Stimulated activated naive CD8-positive, alpha-beta T cell treated with anti-CD3 and anti-CD28 coated beads, Interleukin-15, Interleukin-2, amounts not matched to agents 100 ng/mL and 50 ng/mL, for 24 hours (primary cell): ENCODE measurements at regions not wholly inside any gene's neighbourhood (a gene's known extent, or its start where the extent isn't known, plus 50 kb on each side); places are given as distances from the start of the nearest gene placed in this dataset.
"Not testable (repeated sequence)": the region's sequence is repeated elsewhere in the genome, so short reads cannot be mapped to it uniquely, and the experiment has no call there.

Experiments used
- H3K27ac Mint-ChIP-seq: one replicate; pipeline ENCODE4 v1.8.0; 2021; ENCODE audit warnings: mild to moderate bottlenecking, mixed read lengths
- H3K27me3 Mint-ChIP-seq: one replicate; pipeline ENCODE4 v1.8.0; 2021; ENCODE audit warnings: mixed read lengths
- H3K36me3 Mint-ChIP-seq: one replicate; pipeline ENCODE4 v1.8.0; 2021; ENCODE audit warnings: low read depth, mixed read lengths
- H3K4me1 Mint-ChIP-seq: one replicate; pipeline ENCODE4 v1.8.0; 2021; ENCODE audit warnings: low read depth, mixed read lengths
- H3K4me3 Mint-ChIP-seq: one replicate; pipeline ENCODE4 v1.8.0; 2021; ENCODE audit warnings: mild to moderate bottlenecking, mixed read lengths
- H3K9me3 Mint-ChIP-seq: one replicate; pipeline ENCODE4 v1.8.0; 2021; ENCODE audit warnings: mixed read lengths

DNA sequence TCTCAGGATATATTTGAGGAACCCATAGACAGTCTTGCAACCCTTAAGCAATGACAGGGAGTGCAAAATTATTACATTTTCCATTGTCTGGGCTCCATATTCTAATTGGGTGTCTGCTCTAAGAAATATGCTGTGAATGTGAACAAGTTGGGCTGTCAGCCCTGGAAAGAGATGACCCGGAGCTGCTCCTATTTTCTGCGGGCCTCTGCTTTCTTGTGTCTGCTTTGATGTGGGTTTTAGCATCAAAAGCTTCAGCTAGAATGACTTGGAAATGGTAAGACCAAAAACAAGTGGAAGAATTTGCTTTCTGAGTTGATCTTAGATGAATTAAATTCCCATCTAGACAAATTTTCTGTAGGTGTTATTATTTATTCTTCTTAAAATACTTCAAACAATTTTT lies 343.6 kb upstream of the IGFBP3 start:
- Mint-ChIP-seq H3K27ac (no peak overlapping the region), H3K4me1 (no peaks in the 10 kb centered on the region), H3K27me3 (no peaks in the 10 kb centered on the region), H3K36me3 (no peaks in the 10 kb centered on the region), H3K4me3 (no peak overlapping the region), H3K9me3 (peaks cover 21% of the 10 kb centered on the region)

DNA sequence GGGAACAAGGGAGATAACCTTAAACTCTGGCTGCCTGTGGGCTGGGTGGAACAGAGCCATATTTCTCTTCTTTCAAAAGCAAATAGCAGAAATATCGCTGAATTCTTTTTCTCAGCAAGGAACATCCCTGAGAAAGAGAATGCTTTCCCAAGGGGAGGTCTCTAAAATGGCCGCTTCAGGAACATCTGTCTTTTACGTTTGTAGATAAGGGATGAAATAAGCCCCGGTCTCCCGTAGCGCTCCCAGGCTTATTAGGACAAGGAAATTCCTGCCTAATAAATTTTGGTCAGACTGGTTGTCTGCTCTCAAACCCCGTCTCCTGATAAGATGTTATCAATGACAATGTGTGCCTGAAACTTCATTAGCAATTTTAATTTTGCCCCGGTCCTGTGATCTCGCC lies 340.6 kb upstream of the IGFBP3 start:
- H3K36me3 Mint-ChIP-seq, H3K4me3 Mint-ChIP-seq, H3K27me3 Mint-ChIP-seq, H3K4me1 Mint-ChIP-seq, H3K27ac Mint-ChIP-seq: not testable (repeated sequence)
- peaks cover 33% of the 10 kb centered on the region for H3K9me3 Mint-ChIP-seq

DNA sequence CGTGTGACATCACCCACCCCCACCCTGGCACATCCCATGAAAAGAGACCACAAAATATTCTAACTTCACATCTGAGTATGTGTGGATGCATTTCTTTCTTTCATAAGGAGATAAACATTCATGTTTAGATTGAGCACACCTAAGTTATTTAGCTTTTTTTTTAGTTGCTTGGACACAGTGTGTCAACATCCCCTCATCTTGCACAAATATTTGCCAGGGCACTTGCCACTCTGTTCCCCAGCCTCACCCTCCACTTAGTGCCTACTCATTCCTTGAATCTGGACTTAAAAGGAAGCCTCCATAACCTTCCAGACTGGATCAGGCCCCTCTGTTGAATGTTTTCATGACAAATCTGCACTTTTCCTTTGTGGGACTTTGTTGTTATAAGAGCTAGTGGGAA lies 338.9 kb upstream of the IGFBP3 start:
- Mint-ChIP-seq H3K4me1 (no peaks in the 10 kb centered on the region), H3K27ac (no peak overlapping the region), H3K27me3 (no peaks in the 10 kb centered on the region), H3K36me3 (no peaks in the 10 kb centered on the region), H3K4me3 (no peak overlapping the region), H3K9me3 (peaks cover 33% of the 10 kb centered on the region)

DNA sequence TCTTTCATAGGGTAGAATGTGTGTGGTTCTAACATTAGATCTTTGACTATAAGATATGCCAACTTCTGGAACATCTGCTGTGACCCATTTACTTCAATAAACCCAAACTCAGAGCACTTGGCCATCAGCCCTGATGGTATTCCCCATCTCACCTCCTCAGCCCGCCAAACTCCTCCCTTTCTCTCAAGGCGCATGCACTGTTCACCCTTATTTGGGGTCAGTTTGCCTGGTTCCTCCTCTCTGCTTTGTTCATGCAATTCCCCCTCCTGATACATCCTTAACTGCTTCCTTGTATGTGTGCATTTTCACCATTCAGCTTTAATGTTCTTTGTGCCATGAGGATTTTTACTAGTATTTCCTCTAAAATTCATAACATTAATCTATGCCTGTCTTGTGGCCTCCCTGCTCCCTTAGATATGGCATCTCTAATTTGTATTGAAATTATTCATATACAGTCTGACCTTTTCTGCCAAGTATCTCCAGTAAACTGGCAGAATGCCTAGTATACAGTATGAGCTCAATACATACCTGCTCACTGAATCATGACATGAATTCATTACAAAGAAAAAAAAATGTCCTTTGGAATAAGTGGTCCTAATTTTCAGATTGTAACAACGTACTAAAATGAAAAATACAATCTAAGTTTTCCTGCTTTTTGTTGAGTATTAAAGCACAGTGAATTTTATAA lies 336.8 kb upstream of the IGFBP3 start:
- Mint-ChIP-seq H3K27me3 (no peaks in the 10 kb centered on the region), H3K36me3 (no peaks in the 10 kb centered on the region), H3K4me3 (no peak overlapping the region), H3K27ac (no peak overlapping the region), H3K9me3 (peaks cover 43% of the 10 kb centered on the region), H3K4me1 (no peaks in the 10 kb centered on the region)

DNA sequence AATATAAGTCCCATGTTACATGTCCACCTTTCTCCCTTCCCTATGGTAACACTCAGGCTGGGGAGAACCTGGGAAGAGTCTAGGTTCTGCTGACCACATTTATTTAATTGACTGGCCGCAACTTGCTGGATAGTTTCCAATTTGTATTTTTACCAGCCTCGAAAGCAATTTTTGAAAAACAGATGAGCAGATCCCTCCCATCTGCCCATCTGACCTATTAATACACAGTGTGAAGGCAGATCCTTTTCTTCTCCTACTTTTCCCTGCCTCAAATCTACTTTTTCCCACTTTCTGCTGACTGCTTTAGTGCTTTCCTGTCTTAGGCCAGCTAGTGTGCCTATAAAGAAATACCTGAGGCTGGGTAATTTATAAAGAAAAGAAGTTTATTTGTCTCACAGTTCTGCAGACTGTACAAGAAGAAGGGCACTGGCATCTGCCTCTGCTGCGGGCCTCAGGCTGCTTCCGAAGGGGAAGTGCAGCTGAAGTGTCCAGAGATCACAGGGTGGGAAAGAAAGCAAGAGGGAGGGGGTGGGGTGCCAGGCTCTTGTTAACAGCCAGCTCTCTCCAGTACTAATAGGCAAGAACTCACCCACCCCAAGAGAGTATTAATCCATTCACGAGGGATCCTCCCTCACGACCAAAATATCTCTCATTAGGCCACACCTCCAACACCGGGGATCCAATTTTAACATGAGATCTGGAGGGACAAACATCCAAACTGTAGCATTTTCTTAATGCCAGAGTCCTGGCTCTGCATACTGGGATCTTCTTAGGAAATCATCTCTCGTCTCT lies 336.0 kb upstream of the IGFBP3 start:
- no peak overlapping the region for H3K27ac Mint-ChIP-seq
- no peak overlapping the region for H3K4me3 Mint-ChIP-seq
- no peaks in the 10 kb centered on the region for H3K4me1 Mint-ChIP-seq
- no peaks in the 10 kb centered on the region for H3K36me3 Mint-ChIP-seq
- H3K9me3 Mint-ChIP-seq, result peaks cover 42% of the 10 kb centered on the region
- no peaks in the 10 kb centered on the region for H3K27me3 Mint-ChIP-seq

DNA sequence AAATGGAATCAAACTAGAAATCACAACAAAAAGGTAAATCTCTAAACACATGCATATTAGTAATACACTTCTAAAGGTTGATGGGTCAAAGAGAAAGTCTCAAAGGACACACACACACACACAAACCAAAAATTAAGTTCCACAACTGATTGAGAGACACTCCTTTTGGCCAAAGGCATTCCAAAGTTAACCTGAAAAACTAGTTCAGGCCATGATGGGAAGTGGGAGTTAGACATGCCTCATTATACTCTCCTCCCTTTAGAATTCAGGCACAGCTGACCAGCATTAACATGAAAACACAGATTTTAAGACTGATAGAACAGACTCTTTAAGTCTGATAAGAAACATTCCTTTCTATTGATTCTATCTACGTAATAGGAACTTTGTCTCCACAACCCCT lies 332.4 kb upstream of the IGFBP3 start:
- Mint-ChIP-seq H3K4me1 (no peaks in the 10 kb centered on the region), H3K9me3 (peaks cover 26% of the 10 kb centered on the region), H3K4me3 (no peak overlapping the region), H3K27me3 (no peaks in the 10 kb centered on the region), H3K27ac (no peak overlapping the region), H3K36me3 (no peaks in the 10 kb centered on the region)

DNA sequence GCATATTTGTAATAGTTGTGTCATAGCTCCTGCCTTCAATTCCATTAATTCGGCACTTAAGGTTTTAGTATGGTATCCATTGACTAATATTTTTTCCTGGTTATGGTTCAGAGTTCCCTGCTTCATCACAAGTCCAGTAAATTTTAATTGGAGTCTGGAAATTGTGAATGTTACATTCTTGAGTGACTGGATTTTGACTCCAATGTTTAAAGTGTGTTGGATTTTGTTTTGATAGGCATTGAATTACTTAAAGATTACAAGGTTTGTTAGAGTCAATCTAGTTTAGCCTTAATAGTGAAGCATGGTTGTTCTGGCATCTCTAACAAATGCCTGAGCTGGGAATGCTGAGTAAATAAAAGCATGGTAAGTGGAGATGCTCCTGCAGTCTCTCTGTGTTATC lies 326.6 kb upstream of the IGFBP3 start:
- no peak overlapping the region for H3K4me3 Mint-ChIP-seq
- H3K4me1 Mint-ChIP-seq, result no peaks in the 10 kb centered on the region
- peaks cover 8% of the 10 kb centered on the region for H3K9me3 Mint-ChIP-seq
- no peak overlapping the region for H3K27ac Mint-ChIP-seq
- no peaks in the 10 kb centered on the region for H3K36me3 Mint-ChIP-seq
- no peaks in the 10 kb centered on the region for H3K27me3 Mint-ChIP-seq

DNA sequence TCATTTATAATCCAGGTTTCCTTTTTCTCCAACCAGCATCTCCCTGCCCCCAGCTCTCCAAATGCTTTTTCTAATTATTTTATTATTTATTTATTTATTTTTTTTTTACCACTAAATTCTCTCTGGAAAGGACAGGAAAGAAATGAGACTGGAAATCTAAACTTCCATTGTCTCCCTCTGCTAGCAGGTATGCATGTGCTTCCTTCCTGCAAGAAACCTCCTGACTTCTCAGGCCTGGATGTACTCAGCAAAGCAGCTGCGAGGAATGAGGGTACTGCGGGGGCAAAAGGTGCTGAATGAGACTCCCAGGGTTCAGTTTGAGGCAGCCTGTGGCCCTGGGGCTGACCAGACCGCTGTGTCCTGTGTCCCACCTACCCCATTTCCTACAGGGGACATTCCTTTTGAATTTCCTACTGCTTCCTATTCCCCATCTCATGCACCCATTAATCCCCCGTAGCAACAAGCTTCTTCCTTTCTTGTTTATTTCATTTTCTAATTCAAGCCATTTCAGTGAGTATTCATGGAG lies 324.6 kb upstream of the IGFBP3 start:
- H3K36me3 Mint-ChIP-seq, result no peaks in the 10 kb centered on the region
- H3K27me3 Mint-ChIP-seq, result no peaks in the 10 kb centered on the region
- no peak overlapping the region for H3K4me3 Mint-ChIP-seq
- H3K9me3 Mint-ChIP-seq, result peaks cover 1% of the 10 kb centered on the region
- H3K4me1 Mint-ChIP-seq, result no peaks in the 10 kb centered on the region
- no peak overlapping the region for H3K27ac Mint-ChIP-seq

DNA sequence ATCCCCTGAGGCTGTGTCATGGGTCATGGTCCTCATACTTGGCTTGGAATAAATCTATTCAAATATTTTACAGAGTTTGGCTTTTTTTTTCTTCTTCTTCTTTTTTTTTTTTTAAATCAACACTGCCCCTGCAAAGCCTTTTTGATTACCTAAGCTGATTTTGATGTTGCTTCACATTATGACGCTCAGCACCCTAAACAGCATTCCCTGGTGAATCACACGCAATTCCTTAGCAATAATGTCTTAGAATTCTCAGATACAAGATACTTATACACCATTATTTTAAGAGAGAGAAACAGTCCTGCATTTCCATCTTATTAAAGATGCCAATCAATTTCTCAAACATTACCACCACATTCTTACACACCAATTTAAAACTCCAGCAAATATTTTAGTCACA lies 323.7 kb upstream of the IGFBP3 start:
- no peak overlapping the region for H3K4me3 Mint-ChIP-seq
- H3K9me3 Mint-ChIP-seq, result no peaks in the 10 kb centered on the region
- no peaks in the 10 kb centered on the region for H3K4me1 Mint-ChIP-seq
- H3K36me3 Mint-ChIP-seq, result no peaks in the 10 kb centered on the region
- no peaks in the 10 kb centered on the region for H3K27me3 Mint-ChIP-seq
- H3K27ac Mint-ChIP-seq, result no peak overlapping the region

DNA sequence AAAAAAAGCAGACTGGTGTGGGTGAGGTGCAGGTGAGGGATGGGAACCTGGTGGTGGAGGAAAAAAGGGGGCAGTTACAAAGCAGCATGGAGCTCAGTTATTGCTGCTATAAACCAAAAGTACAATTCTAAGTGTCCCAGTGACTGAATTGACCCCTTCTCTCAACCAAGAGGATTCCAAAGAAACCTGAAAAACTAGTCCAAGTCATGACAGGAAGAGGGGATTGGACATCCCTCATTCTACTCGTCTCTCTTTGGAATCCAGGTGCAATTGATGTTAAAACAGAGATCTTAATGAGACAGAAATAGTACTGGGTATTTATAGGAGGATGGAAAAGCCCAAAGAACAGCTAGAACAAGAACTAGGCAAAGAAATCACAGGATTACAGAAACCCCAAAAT lies 322.3 kb upstream of the IGFBP3 start:
- Mint-ChIP-seq H3K36me3 (no peaks in the 10 kb centered on the region), H3K9me3 (no peaks in the 10 kb centered on the region), H3K4me3 (no peak overlapping the region)

DNA sequence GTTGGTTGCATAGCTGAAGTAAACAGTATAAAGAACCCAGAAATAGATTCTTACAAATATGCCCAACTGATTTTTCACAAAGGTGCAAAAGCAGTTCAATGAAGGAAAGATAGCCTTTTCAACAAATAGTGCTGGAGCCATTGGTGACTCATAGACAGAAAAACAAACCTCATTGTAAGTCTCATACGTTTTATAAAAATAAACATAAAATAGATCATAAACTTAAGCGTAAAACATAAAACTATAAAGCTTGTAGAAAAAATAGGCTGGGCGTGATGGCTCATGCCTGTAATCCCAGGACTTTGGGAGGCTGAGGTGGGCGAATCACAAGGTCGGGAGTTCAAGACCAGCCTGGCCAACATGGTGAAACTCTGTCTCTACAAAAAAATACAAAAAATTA lies 318.8 kb upstream of the IGFBP3 start:
- no peaks in the 10 kb centered on the region for H3K4me1 Mint-ChIP-seq
- no peak overlapping the region for H3K4me3 Mint-ChIP-seq
- H3K27ac Mint-ChIP-seq, result no peak overlapping the region
- no peaks in the 10 kb centered on the region for H3K36me3 Mint-ChIP-seq
- no peaks in the 10 kb centered on the region for H3K27me3 Mint-ChIP-seq
- H3K9me3 Mint-ChIP-seq, result no peaks in the 10 kb centered on the region

More for the DNA sequence above, 322.3 kb upstream of the IGFBP3 start:
- Mint-ChIP-seq H3K27ac (no peak overlapping the region), H3K4me1 (no peaks in the 10 kb centered on the region), H3K27me3 (no peaks in the 10 kb centered on the region)

DNA sequence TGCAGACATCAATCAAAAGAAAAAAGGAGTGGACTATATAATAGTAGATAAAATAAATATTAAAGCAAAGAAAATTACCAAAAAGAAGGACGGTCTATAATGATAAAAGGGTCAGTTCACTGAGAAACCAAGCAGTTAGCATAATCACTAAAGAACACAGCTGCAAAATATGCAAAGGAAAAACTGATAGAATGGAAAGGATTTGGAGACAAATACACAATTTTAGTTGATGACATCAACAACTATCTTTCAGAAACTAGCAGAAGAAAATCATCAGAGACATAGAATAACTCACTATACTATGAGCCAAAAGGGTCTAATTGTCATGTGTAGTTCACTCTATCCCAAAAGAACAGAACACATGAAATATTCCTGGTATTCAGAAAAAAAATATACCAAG lies 316.4 kb upstream of the IGFBP3 start:
- no peak overlapping the region for H3K4me3 Mint-ChIP-seq
- H3K27me3 Mint-ChIP-seq, result no peaks in the 10 kb centered on the region
- H3K9me3 Mint-ChIP-seq, result no peaks in the 10 kb centered on the region
- H3K36me3 Mint-ChIP-seq, result no peaks in the 10 kb centered on the region
- no peak overlapping the region for H3K27ac Mint-ChIP-seq
- H3K4me1 Mint-ChIP-seq, result no peaks in the 10 kb centered on the region

DNA sequence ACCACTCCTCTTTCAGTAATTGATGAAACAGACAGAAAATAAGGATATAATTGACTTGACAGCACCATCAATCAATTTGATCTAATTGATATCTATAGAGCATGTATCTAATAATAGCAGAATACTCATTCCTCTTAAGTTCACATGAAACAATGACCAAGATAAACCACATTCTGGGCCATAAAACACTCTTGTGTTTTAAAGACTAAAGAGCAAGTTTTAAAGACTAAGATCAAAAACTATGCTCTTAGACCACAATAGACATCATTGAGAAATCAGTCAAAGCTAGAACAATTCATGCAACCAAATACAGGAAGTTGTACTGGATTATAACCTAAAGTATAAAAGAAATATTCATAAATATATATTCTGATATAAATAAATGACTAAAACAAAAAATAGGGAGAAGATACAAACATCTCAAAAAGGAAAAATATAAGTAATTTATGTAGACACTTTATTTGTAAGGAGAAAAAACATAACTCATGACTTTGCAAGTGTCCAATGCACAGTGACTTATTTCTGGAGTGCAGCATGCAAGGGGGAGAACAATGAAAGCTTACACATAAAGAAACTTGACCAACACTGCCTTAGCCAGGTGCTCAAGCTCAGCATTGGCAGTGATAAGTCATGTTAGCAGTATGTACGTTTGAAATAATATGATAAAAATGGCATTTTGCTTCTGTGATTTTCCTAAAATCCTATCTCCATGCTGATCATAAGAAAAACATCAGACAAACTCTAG lies 312.7 kb upstream of the IGFBP3 start:
- Mint-ChIP-seq H3K27ac (no peak overlapping the region), H3K36me3 (no peaks in the 10 kb centered on the region), H3K4me1 (no peaks in the 10 kb centered on the region), H3K27me3 (peaks cover 3% of the 10 kb centered on the region), H3K4me3 (no peak overlapping the region), H3K9me3 (no peaks in the 10 kb centered on the region)

DNA sequence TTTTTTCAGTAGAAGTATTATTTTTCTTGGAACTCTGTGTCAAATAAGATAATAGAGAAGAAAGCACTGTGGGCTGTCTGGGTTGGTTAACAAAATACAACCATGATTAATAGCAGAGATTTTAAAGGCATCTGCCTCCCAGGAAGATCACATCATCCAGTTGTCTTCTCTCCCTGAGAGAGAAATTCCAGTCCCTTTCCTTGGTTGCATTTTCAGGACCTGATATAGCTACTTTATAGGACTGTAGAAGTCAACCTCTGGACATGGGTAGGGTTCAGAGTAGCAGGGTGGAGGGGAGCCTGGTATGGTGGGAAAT lies 309.9 kb upstream of the IGFBP3 start:
- H3K27ac Mint-ChIP-seq, result no peak overlapping the region
- no peak overlapping the region for H3K4me3 Mint-ChIP-seq
- no peaks in the 10 kb centered on the region for H3K36me3 Mint-ChIP-seq
- H3K4me1 Mint-ChIP-seq, result no peaks in the 10 kb centered on the region
- peaks cover 3% of the 10 kb centered on the region for H3K27me3 Mint-ChIP-seq
- no peaks in the 10 kb centered on the region for H3K9me3 Mint-ChIP-seq

DNA sequence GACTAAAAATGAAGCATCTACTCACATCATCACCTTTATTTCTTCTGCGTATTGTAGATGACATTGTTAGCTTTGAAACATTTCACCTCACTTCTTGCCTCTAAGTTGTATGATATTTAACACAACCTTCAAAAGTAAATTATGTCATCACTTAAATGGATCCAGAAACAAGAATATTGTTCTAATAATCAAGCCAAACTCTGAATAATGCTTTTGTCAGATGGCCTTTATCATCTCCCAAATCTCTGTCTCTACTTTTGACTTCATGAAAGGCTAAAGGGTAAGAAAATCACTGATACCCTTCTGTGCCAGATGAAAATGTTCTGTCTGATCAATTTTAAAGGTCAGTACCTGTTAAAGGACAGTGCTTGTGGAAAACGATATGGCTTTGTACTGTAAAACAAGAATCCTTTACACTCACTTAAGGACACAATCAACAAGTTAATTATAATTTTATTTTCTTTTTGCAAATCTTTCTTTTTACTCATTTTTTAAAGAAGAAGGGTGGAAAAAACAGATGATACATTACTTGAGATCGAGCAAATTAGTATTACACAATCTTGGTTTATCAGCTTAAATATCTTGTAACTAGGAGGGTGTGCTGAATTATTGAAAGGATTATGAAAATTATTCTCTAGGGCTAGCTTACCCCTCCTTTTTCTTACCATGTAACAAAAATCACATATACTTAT lies 309.4 kb upstream of the IGFBP3 start:
- H3K9me3 Mint-ChIP-seq, result peaks cover under 1% of the 10 kb centered on the region
- H3K27me3 Mint-ChIP-seq, result peaks cover 3% of the 10 kb centered on the region
- no peak overlapping the region for H3K4me3 Mint-ChIP-seq
- no peak overlapping the region for H3K27ac Mint-ChIP-seq
- H3K4me1 Mint-ChIP-seq, result no peaks in the 10 kb centered on the region
- no peaks in the 10 kb centered on the region for H3K36me3 Mint-ChIP-seq
